ENCODE measurements at regions not wholly inside any gene's neighbourhood (a gene's known extent, or its start where the extent isn't known, plus 50 kb on each side); places are given as distances from the start of the nearest gene placed in this dataset.
"Not testable (repeated sequence)": the region's sequence is repeated elsewhere in the genome, so short reads cannot be mapped to it uniquely, and the experiment has no call there.

DNA sequence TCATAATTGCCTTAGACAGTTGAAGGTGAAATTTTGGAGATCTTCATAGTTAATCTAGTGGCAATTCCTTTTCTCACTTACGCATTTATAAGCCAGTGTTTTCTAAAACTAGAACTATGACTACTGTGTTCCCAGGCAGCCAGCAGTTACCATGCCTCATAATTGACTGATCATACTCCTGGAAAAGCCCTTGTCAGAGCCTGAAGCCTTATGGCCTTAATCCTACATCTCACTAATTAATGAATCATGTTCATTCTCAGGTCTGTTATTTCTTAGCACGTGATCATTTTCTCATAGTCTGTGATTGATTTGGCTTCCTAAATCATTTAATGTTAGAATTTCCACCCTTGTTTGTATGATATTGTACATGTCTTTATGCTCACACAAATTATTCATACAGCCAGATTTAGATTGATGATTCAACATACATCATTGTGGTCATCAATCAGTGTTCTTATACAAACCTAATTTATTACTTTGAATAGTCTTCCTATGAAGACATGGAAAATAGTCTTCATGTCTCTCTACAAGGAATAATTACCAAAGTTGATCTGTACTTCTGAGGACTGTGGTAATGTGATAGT, 132.6 kb upstream of the ASCC3 start:
- DNase-seq: no peak

DNA sequence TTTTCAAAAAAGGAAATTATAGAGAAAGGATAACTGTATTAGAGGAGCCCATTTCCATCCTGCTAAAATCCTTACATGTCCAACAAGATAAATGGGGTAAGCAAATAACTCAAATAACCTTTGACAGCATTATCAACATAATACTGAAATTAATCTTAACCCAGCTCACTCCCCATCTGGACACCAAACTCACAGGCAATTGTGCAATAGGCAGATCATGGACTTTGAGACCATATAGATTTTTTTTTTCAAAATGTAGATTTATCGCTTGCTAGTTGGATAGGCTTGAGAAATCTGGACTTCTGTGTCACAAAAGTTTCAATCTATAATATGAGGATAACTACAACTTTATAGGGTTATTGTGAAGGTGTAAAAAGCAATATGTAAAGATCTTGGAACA, 134.4 kb upstream of the ASCC3 start:
- DNase-seq: no peak

DNA sequence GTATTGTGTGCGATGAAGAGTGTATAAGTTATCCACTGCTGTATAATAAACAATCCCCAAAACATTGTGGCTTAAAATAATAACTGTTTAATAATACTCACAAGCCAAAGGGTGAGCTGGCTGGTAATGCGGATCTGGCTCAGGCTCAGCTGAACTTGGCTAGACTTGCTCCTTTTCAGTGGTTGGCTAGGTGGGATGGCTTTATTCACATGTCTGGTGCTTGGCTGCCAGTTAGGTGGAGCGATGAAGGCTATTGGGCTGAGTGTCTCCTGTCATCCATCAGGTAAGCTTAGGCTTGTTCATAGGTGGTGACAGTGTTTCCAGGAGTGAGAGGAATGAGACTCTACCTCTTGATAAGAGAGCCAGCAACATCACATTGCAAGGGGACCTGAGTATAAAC, 135.0 kb upstream of the ASCC3 start:
- no peak for DNase-seq

DNA sequence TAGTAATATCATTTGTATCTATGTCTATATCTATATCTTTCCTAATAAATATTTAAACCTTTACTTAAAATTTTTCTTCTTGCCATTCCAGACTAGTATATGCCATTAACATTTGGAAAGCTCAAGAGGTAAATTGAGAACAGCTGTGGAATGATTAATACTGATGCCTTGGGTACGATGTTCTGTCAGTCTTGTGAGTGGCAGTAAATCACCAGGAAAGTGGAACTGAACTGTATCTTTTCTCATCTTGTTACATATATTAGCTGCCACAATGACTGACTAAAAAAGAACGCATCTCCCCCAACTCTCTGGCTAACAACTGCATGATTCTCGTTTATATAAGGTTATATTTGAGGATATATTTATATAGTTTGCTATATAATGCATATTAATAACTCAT, 137.0 kb upstream of the ASCC3 start:
- DNase-seq: no peak

DNA sequence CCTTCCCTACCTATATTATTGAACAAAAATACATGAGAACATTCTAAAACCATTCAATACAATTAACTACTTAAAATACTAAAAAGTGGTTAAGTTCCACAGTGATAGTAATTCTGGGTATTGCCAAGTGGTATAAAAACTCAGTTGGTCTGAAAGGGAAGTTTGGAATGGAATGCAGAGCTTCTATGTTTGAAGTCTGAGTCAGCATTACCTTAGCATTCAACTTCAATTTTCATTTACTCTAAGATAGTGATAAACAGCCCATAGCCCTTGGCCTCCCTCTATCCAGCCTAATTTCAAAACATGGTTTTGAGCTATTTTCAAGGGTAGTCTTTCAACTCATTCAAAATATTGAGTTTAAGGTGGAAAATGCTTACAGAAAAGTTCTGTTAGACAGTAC, 140.4 kb upstream of the ASCC3 start:
- no peak for DNase-seq

DNA sequence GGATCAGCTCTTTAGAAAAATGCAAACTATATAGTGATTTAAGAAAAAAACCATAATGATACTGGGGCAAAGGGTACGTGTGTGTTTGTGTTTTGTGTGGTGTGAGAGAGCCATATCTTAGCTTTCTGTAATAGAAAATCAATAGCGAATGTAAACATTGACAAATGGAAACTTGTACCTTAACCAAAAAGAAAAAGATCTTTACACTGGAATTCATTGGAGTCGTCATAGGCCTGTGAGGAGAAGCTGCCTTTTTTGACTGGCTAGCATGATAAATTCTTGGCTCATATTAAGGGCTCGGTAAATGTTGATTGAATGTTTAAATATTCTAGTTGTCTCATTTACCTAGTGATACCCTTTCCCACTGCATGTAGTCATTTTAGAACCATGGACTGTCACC, 161.8 kb upstream of the ASCC3 start:
- no peak for DNase-seq

DNA sequence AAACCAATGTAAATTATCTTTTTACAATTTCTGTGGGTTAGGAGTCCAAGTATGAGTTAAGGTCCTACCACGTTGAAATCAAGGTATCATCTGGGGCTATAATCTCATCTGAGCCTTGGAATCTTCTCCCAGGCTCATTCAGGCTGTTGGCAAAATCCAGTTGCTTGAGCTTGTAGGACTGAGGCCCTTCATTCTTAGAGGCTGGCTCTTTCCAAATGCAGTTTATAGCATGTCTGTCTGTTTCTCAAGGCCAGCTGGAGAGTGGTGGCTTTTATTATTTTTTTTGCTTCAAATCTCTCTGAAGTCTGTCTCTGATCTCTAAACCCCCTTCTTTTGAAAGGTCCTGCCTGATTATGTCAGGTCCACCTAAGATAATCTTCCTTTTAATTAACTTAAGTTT, 177.2 kb upstream of the ASCC3 start:
- no peak for DNase-seq

DNA sequence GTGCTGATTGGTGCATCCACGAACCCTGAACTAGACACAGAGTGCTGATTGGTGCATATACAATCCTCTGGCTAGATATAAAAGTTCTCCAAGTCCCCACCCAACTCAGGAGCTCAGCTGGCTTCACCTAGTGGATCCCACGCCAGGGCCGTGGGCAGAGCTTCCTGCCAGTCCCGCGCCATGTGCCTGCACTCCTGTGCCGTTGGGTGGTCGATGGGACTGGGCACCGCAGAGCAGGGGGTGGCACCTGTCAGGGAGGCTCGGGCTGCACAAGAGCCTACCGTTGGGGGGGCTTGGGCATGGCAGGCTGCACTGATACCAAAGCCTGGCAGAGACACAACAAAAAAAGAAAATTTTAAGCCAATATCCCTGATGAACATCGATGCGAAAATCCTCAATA, 185.4 kb upstream of the ASCC3 start:
- DNase-seq: no peak

DNA sequence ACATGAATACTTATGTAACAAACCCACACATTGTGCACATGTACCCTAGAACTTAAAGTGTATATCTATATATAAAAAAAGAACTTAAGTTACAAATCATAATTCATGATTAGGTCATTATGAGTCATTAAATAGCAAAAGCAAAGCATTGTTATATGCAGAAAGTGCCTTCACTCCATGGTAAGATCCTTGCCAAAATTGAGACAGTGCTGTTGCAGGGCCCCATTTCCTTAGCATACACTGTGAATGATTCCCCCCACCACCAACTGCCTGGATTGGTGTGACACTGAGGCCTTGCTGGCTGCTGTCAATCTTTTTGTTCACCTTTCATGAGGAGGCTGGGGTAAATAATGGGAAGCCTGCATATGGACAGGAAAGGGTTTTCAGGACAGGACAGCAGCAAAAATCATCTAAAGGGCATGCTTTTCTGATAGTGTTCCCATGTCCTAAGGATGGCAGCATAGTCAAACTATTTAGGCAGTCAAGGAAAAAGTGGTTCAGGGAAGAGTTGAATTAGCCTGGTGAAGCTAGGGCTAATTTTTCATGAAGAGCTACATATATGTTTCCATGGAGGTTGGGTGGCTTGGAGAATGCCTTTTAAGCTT, 188.2 kb upstream of the ASCC3 start:
- DNase-seq: no peak

DNA sequence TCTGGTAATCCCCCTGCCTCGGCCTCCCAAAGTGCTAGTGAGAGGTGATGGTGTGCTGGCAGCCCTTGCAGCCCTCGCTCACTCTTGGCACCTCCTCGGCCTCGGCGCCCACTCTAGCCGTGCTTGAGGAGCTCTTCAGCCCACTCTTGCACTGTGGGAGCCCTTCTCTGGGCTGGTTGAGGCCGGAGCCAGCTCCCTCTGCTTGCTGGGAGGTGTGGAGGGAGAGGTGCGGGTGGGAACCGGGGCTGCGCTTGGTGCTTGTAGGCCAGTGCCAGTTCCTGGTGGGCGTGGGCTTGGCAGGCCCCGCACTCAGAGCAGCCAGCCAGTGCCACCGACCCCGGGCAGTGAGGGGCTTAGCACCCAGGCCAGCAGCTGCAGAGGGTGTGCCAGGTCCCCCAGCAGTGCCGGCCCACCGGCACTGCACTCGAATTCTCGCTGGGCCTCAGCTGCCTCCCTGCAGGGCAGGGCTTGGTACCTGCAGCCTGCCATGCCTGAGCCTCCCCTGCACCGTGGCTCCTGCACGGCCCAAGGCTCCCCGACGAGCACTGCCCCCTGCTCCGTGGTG, 189.0 kb upstream of the ASCC3 start:
- DNase-seq: no peak

DNA sequence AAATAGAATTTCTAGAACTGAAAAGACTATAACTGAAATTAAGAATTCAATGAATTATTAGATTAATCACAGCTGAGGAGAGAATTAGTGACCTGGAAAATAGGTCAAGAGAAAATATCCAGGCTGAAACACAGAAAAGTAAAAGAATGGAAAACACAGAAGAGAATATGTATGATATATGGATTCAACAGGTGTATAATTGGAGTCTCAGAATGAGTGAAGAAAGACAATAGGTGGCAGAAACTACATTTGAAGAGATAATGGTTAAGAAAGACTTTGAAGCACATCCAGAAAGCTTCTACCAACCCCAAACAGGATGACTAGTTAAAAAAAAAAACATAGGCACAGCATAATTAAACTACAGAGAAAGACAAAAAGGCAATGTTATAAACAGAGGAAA, 196.2 kb upstream of the ASCC3 start:
- no peak for DNase-seq

DNA sequence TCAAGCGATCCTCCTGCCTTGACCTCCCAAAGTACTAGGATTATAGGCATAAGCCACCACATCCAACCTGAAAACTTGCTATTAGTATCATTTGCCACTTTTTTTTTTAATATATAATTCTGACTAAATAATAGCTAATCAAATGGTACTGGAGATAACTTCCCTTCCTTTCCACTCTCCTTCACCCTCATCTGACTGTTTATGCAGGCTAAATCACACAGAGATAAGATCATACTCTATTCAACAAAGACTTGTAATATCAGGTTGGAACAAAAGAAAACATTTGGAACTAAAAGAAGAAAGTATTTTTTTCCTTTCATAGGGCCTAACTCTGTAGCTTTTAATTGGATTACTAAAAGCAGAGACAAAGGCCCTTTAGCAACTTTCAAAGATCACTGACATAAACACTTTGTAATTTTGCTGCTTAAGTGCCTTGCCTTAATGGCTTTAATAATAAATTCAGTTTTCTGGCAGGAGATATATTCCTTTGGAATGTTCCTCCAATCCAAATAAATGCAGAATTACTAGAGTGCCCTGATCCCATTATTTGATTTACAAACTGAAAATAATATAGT, 198.7 kb upstream of the ASCC3 start:
- no peak for DNase-seq

DNA sequence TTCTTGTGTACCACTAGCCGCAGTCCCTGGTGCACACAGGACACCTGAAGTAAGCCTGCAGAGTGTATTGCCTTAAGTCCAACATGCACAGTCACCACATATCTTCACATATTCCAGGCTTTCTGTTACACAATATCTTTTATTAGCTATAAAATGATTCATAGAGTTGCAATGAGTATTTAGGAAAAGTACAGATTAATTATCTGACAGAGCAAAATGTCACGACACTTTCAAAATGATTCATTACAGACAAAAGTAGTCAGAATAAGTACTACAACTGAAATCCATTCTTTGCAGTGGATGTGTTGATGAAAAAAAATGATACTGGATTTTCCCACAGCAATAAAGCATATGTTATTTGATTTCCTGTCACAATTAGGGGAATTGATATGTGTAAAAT, 199.5 kb upstream of the ASCC3 start:
- DNase-seq: no peak

DNA sequence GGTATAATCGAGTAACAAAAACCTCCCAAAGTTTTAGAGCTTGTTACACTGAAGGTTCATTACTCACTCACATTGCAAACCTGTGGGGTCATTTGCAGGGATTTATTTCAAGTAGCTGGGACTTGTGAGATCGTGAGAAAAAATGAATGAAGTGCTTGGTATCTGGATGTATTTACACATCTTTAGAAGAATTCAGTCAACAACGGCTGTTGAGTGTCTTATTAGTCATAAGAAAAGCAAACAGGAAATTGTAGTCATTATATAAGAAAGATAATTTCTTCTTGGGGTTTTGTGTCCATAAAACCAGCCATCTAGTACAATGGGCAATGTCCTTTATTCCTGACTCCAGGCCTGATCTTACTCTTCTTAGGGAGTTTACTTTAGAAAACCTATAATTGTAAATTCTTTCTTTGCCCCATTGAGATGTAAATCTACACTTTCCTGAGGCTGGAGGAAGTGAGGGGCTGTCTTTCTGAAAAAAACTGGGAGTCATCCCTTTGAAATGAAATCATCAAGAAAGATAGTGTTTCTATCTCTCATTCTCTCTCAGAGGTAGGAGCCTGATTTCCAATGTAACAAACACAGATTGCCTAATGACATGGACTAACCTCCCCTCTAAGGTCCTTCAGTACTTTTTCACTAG, 202.5 kb upstream of the ASCC3 start:
- no peak for DNase-seq

DNA sequence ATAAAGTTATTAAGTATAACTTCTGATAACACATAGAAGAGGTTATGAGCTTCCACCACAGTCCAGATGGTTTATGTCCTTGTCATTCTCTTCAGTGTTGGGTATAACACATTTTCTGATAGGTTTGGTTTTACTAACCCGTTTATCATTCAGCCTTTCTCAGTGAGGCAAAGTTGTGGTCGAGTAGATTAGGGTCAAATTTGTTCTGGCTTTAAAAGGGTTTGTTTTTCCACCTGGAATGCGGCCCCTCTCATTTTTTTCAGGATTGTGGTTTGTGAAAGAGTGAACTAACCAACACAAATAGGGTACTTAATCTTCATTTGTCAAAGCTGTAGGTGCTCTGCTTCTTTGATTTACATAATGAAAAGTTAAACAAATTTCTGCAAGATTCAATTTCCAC, 204.2 kb upstream of the ASCC3 start:
- DNase-seq: no peak

DNA sequence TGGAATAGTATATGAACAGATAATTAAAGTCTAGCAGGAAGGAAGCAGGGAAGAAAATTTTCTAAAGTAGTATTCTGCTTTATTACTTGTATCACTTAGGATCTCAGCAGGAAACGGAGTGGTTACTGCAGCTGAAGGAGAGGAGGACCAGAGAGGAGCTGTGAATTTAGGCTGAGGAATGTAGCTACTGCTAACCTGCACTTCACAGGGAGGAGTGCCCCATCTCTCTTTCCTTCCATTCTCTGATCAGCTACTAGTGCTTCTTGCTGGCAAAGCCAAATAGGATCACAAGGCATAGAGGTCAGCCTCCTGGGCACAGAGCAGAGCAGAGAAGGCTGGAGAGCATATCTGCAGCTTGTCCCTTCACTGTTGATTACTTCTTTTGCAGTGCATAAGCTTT, 205.3 kb upstream of the ASCC3 start:
- no peak for DNase-seq

DNA sequence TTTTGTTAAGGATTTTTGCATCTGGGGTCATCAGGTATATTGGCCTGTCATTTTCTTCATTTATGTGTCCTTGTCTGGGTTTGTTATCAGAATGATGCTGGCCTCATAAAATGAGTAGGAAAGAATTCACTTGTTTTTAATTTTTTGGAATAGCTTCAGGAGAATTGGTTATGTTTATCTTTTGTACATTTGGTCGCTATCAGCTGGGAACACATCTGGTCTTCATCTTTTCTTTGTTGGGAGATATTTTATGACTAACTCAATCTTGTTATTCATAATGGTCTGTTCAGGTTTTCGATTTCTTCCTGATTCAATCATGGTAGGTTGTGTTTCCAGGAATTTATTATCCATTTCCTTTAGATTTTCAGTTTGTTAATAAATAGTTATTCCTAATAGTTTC, 207.5 kb upstream of the ASCC3 start:
- DNase-seq: no peak

DNA sequence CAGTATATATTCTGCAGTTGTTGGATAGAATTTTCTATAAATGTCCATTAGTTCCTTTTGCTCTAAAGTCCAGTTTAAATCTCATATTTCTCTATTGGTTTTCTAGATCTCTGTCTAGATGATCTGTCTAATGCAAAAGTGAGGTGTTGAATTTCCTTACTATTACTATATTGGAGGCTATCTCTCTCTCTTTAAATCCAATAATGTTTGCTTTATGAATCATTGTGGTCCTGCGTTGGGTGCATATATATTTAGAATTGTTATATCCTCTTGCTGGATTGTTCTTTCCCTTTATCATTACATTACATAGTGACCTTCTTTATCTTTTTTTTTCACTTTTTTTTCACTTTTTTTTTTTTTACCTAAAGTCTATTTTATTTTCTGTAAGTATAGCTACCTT, 208.5 kb upstream of the ASCC3 start:
- no peak for DNase-seq

DNA sequence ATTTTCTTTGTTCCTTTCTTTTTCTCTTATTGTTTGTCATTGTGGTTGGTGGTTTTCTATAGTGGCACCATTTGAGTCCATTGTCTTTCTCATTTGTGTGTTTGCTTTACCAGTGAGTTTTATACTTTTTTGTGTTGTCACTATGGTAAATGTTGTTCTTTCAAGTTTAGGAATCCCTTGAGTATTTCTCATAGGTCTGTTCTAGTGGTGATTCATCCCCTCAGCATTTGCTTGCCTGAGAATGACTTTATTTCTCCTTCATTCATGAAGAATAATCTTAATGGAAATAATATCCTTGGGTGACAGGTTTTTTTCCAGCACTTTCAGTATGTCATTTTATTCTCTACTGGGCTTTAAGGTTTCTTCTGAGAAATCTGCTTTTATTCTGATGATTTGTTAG, 209.2 kb upstream of the ASCC3 start:
- DNase-seq: no peak

DNA sequence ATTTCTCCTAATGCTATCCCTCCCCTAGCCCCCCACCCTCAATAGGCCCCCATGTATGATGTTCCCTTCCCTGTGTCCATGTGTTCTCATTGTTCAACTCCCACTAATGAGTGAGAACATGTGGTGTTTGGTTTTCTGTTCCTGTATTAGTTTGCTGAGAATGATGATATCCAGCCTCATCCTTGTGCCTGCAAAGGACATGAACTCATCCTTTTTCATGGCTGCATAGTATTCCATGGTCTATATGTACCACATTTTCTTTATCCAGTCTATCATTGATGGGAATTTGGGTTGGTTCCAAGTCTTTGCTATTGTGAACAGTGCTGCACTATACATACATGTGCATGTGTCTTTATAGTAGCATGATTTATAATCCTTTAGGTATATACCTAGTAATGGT, 217.5 kb upstream of the ASCC3 start:
- DNase-seq: not testable (repeated sequence)

DNA sequence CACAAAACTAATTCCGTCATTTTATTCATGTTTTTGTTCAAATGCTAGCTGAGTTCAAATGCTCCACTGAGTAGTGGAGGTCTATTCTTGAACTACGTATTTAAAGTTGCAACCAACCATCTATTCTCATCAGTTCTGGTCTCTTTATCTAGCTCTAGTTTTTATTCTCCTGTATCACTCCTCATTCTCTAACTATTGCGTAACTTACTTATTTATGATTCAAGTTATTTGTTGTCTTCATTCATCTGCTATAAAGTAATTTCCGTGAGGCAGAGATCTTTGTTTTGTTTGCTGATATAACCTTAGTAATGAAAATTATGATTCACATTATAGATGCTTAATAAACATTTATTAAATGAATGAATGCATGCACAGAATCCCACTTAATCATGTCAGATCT, 221.6 kb upstream of the ASCC3 start:
- no peak for DNase-seq

DNA sequence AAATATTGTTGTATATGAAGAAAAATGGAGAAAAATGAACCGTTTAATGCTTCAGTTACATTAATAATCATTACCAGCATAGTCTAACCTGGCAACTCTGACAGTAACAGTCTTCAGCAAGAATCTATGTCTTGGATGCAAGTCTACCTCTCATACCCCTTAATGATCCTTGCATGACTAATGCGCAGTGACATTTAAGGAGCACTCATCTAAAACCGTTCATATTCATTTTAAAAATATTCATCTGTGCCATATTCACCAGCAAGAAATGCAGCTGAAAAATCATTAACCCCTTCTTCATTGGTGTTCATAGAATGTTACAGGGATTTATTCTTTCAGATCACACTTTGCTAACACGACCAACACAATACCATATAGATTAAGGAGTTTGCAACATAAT, 227.2 kb upstream of the ASCC3 start:
- no peak for DNase-seq

DNA sequence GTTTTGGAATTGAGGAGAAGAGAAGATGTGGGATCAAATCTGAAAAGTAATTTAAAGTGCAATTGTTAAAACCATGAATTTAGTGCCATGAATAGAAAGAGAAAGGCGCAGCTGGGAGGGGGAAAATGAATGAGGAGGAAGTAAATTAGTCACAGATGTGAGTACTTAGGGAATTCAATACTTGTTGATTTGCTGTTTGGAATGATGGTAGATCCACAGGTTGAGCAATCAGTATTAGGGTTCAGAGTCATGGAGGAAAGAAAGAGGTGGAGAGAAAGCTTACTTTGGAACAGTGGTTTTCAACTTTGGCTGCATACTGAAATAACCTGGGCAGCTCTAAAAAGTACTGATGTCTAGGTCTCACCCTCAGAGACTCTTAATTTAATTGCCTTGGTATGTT, 229.7 kb upstream of the ASCC3 start:
- no peak for DNase-seq

All from amygdala (tissue), 56 donors.